ENCODE measurements at regions not wholly inside any gene's neighbourhood (a gene's known extent, or its start where the extent isn't known, plus 50 kb on each side); places are given as distances from the start of the nearest gene placed in this dataset.

DNA sequence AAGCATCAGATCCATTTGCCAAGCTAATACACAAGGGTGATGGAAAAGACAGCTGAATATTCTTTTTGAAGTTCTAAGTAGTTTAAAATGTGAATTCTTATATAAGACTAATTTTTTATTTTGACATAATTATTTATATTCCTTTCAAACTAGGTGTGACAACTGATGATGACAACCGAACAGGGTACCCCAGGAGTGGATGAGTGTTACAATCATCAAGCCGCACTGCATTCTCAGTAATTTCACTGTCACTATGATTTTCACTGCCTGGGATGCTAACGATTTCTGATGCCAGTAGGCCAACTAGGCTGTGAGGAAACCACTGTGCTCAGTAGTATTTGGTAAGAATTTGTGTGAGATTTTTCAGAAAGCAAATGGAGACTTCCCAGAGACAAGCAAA is 317.5 kb downstream of the ARAP2 start:
- H3K36me3 ChIP-seq (ENCODE audit: insufficient read depth, low read length) = no peaks in the 10 kb centered on the region
- H3K27ac ChIP-seq (ENCODE audit: low read depth in 1 of 2, low read length in 2 of 2) = no peak overlapping the region
- TF ChIP-seq, protein P1, sequence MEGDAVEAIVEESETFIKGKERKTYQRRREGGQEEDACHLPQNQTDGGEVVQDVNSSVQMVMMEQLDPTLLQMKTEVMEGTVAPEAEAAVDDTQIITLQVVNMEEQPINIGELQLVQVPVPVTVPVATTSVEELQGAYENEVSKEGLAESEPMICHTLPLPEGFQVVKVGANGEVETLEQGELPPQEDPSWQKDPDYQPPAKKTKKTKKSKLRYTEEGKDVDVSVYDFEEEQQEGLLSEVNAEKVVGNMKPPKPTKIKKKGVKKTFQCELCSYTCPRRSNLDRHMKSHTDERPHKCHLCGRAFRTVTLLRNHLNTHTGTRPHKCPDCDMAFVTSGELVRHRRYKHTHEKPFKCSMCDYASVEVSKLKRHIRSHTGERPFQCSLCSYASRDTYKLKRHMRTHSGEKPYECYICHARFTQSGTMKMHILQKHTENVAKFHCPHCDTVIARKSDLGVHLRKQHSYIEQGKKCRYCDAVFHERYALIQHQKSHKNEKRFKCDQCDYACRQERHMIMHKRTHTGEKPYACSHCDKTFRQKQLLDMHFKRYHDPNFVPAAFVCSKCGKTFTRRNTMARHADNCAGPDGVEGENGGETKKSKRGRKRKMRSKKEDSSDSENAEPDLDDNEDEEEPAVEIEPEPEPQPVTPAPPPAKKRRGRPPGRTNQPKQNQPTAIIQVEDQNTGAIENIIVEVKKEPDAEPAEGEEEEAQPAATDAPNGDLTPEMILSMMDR (IDR thresholded peaks at IDR 0.05) = no peak
- CTCF ChIA-PET = no interaction called here
- POLR2A ChIA-PET = no interaction called here
- DNase-seq = no peak
- H3K4me3 ChIP-seq (ENCODE audit: low read length) = no peak overlapping the region
- H3K9me3 Mint-ChIP-seq = no peaks in the 10 kb centered on the region
- no peaks in the 10 kb centered on the region for H3K36me3 Mint-ChIP-seq (ENCODE audit: low read depth)
- H3K27ac Mint-ChIP-seq = no peak overlapping the region
- no peaks in the 10 kb centered on the region for H3K4me1 Mint-ChIP-seq (ENCODE audit: low read depth)
- H3K27me3 Mint-ChIP-seq = no peaks in the 10 kb centered on the region
- ATAC-seq (ENCODE audit: poor library complexity) = no peak
- no peak overlapping the region for H3K4me3 Mint-ChIP-seq
- no peaks in the 10 kb centered on the region for H3K27me3 ChIP-seq (ENCODE audit: control insufficient read depth in 1 of 2, insufficient read depth in 2 of 2, low read length in 2 of 2)
- H3K9me3 ChIP-seq (ENCODE audit: control insufficient read depth in 1 of 2, insufficient read depth in 1 of 2, low read length in 2 of 2) = no peaks in the 10 kb centered on the region
- intact Hi-C loops (cut with DNase I, micrococcal nuclease) = no loop called here
- H3K4me1 ChIP-seq (ENCODE audit: insufficient read depth, low read length) = no peaks in the 10 kb centered on the region

DNA sequence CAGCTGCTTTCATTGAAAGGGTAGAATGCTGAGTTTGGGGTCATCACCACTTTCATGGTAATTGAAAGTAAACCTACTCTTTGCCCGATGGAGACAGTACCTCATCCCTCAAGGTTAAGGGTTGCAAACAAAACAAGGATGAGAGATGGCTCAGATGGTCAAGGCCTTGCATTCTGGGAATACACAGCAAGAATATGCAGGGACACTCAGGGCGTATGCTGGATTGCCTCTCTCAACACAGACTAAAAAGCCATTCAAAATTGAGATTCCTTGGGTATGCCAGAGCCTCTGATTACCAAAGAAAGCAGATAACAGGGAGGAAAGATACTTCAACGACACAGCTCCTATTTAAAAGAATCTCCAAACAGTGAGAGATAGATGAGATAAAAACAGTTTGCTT is 310.4 kb downstream of the ARAP2 start:
- Histone ChIP-seq H3K36me3 (ENCODE audit: insufficient read depth, low read length) (no peaks in the 10 kb centered on the region), H3K27me3 (ENCODE audit: control insufficient read depth in 1 of 2, insufficient read depth in 2 of 2, low read length in 2 of 2) (no peaks in the 10 kb centered on the region), H3K4me3 (ENCODE audit: low read length) (no peak overlapping the region), H3K4me1 (ENCODE audit: insufficient read depth, low read length) (no peaks in the 10 kb centered on the region), H3K27ac (ENCODE audit: low read depth in 1 of 2, low read length in 2 of 2) (no peak overlapping the region), H3K9me3 (ENCODE audit: control insufficient read depth in 1 of 2, insufficient read depth in 1 of 2, low read length in 2 of 2) (no peaks in the 10 kb centered on the region)
- Mint-ChIP-seq H3K9me3 (no peaks in the 10 kb centered on the region), H3K4me3 (no peak overlapping the region), H3K27me3 (no peaks in the 10 kb centered on the region), H3K27ac (no peak overlapping the region), H3K36me3 (ENCODE audit: low read depth) (no peaks in the 10 kb centered on the region), H3K4me1 (ENCODE audit: low read depth) (no peaks in the 10 kb centered on the region)
- intact Hi-C loops (cut with DNase I, micrococcal nuclease) = no loop called here
- ChIA-PET POLR2A (no interaction called here), CTCF (no interaction called here)
- DNase-seq (no peak), ATAC-seq (ENCODE audit: poor library complexity) (no peak)
- TF ChIP-seq, protein P1 (IDR thresholded peaks at IDR 0.05) = no peak

- no peaks in the 10 kb centered on the region for H3K27me3 ChIP-seq (ENCODE audit: control insufficient read depth in 1 of 2, insufficient read depth in 2 of 2, low read length in 2 of 2)
- no peaks in the 10 kb centered on the region for H3K4me1 ChIP-seq (ENCODE audit: insufficient read depth, low read length)
- Mint-ChIP-seq H3K4me1 (ENCODE audit: low read depth) (no peaks in the 10 kb centered on the region), H3K9me3 (no peaks in the 10 kb centered on the region), H3K36me3 (ENCODE audit: low read depth) (no peaks in the 10 kb centered on the region), H3K27ac (no peak overlapping the region), H3K4me3 (no peak overlapping the region), H3K27me3 (no peaks in the 10 kb centered on the region)
- TF ChIP-seq, protein P1 (IDR thresholded peaks at IDR 0.05) = peak; percentile 65
- POLR2A ChIA-PET = no interaction called here
- H3K36me3 ChIP-seq (ENCODE audit: insufficient read depth, low read length) = no peaks in the 10 kb centered on the region
- no peak overlapping the region for H3K27ac ChIP-seq (ENCODE audit: low read depth in 1 of 2, low read length in 2 of 2)
- no peaks in the 10 kb centered on the region for H3K9me3 ChIP-seq (ENCODE audit: control insufficient read depth in 1 of 2, insufficient read depth in 1 of 2, low read length in 2 of 2)
- intact Hi-C loops (cut with DNase I, micrococcal nuclease) = no loop called here
- no peak overlapping the region for H3K4me3 ChIP-seq (ENCODE audit: low read length)
- ATAC-seq (ENCODE audit: poor library complexity) (no peak), DNase-seq (peak in 3 of 14 experiments; percentile 7 to 17 (median 15))
- CTCF ChIA-PET = no interaction called here
Measured at GRCh38 chr4:35934320-35934981, 309.9 kb downstream of the ARAP2 start.
